Spinal cord (tissue), 9 donors: ENCODE measurements at regions not wholly inside any gene's neighbourhood (a gene's known extent, or its start where the extent isn't known, plus 50 kb on each side); places are given as distances from the start of the nearest gene placed in this dataset.

Source experiments
- DNase-seq, 6 donors: peaks; one replicate each; pipeline versions ENCODE4 v3.0.0 to v3.0.0-alpha.2; 2013 to 2015; ENCODE audit warnings: low spot score in 6 of 6, low read depth in 4 of 6
- H3K27ac ChIP-seq: one replicate; pipeline ENCODE4 v1.5.1; 2013; ENCODE audit warnings: low read depth, low read length, control low read depth
- H3K27me3 ChIP-seq: one replicate; pipeline ENCODE4 v1.6.1; 2013; ENCODE audit warnings: low read length; ENCODE audit not compliant: control insufficient read depth, insufficient read depth
- H3K36me3 ChIP-seq: one replicate; pipeline ENCODE4 v1.6.1; 2013; ENCODE audit warnings: low read length; ENCODE audit not compliant: control insufficient read depth, insufficient read depth
- H3K4me1 ChIP-seq: one replicate; pipeline ENCODE4 v1.6.1; 2013; ENCODE audit warnings: low read length; ENCODE audit not compliant: control insufficient read depth, insufficient read depth
- H3K4me3 ChIP-seq: one replicate; pipeline ENCODE4 v1.5.1; 2013; ENCODE audit warnings: low read depth, low read length, control low read depth
- H3K9me3 ChIP-seq: one replicate; pipeline ENCODE4 v1.6.1; 2013; ENCODE audit warnings: low read length; ENCODE audit not compliant: control insufficient read depth, insufficient read depth
- WGBS: methylation state at CpG from one replicate; pipeline ENCODE4 v1.1.5; 2013; ENCODE audit warnings: missing lambda C conversion rate; ENCODE audit not compliant: insufficient coverage; 5-methylcytosine and 5-hydroxymethylcytosine counted together
- donor health status: healthy.

DNA sequence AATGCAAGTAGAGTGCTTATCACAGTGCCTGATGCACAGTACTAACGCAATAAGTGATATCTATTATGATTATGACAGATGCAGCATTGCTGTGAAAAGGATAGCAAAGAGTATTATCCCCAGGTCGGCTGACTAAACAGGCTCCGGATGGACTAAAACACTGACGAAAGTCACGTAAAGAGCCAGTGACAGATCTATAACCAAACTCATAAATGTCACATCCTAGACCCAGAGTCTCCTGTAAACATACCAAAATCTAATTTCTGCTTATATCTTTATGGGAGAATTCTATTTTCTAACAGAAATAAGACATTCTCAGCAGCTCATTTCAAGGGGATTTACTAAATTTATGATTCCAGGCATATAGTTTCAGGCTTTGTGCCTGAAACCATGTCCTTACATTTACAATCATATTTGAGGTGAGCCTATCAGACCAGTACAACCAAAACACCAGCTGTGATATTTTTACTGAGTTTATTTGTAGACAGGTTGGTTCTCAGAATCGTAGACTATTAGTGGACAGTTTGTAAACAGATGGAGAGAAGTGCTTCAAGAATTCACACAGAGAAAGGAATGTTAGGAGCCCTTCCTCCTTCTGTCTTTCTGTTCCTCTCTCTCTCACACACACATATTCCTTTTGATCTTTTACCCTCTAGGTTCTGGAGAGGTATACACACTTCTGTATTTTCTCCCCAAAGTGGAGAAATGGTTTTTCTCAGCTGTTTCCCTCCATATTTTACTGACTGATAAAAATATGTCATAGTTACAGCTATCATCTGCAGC is 52.4 kb upstream of the WDR26 start:
- H3K27ac ChIP-seq: no peak overlapping the region
- H3K4me1 ChIP-seq: no peaks in the 10 kb centered on the region
- H3K27me3 ChIP-seq: no peaks in the 10 kb centered on the region
- no peak overlapping the region for H3K4me3 ChIP-seq
- 83% methylated on average over 1 of the region's 6 CpGs for WGBS
- H3K9me3 ChIP-seq: peaks cover 1% of the 10 kb centered on the region
- peak in 1 of 6 donors; percentile 10 for DNase-seq
- H3K36me3 ChIP-seq: no peaks in the 10 kb centered on the region

DNA sequence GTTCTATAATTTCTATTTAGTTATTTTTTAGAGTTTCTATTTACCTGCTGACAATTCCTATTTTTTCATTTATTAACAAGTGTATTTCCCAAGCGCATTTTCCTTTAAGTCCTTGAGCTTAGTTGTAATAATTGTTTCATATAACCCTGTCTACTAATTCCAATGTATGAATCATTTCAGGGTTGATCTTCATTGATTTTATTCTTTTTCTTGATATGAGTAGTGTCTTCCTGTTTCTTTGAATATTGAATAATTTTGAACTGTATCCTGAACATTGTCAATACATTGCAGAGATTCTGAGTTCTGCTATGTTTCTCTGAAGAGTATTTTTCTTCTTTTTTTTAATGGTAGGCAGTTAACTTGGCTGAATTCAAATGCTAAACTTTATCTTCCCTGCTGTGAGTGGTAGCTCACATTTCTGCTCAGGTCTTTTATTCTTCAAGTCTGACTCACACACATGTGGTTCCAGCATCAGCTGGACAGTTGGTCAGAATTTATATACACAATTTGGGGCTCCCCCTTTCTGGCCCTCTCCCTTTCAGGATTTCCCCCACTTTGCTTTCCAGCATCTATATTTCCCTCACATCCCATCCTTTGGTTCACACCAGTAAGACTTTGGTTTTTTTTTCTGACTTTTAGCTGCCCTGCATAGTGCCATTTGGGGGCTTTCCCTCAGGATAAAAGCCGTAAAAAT is 54.4 kb upstream of the WDR26 start:
- Histone ChIP-seq H3K36me3 (no peaks in the 10 kb centered on the region), H3K4me1 (no peaks in the 10 kb centered on the region), H3K4me3 (no peak overlapping the region), H3K9me3 (peaks cover 1% of the 10 kb centered on the region), H3K27me3 (no peaks in the 10 kb centered on the region), H3K27ac (no peak overlapping the region)
- 100% methylated on average over 1 of the region's 2 CpGs for WGBS
- DNase-seq: no peak

DNA sequence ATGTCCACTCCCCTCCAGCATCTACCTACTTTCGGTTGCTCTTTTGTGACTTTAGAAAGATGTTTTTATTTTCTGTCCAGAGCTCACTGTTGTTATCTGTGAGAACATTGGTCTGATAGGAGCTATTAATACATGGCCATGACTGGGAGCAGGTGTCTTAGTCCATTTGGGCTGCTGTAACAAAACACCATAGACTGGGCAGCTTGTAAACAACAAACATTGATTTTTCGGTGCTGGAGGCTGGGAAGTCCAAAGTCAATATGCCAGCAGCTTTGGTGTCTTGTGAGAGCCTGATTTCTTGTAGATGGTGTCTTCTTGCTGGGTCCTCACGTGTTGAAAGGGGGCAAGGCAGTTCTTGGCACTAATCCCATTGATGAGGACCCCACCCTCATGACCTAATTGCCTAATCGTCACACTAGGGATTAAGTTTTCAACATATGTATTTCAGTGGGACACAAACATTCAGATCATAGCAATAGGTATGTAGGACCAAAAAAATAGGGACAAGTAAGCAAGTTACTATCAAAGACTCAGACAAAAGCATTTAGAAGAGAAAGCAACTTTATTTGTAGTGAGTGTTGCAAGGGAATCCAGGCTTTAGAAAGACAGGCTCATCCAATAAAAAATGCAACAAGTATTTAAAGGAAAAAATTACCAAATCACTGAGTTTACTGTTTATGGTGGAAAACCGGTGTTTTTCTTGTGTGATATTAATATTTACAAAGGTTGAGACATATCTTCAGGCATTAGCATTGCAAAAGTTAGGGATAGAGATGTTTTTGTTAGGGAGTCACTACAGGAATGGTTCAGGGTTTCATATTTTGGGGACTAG is 55.2 kb upstream of the WDR26 start:
- WGBS: 75% methylated on average over 1 of the region's 5 CpGs
- peaks cover 1% of the 10 kb centered on the region for H3K9me3 ChIP-seq
- no peak overlapping the region for H3K27ac ChIP-seq
- no peaks in the 10 kb centered on the region for H3K36me3 ChIP-seq
- H3K27me3 ChIP-seq: no peaks in the 10 kb centered on the region
- no peaks in the 10 kb centered on the region for H3K4me1 ChIP-seq
- no peak for DNase-seq
- no peak overlapping the region for H3K4me3 ChIP-seq

DNA sequence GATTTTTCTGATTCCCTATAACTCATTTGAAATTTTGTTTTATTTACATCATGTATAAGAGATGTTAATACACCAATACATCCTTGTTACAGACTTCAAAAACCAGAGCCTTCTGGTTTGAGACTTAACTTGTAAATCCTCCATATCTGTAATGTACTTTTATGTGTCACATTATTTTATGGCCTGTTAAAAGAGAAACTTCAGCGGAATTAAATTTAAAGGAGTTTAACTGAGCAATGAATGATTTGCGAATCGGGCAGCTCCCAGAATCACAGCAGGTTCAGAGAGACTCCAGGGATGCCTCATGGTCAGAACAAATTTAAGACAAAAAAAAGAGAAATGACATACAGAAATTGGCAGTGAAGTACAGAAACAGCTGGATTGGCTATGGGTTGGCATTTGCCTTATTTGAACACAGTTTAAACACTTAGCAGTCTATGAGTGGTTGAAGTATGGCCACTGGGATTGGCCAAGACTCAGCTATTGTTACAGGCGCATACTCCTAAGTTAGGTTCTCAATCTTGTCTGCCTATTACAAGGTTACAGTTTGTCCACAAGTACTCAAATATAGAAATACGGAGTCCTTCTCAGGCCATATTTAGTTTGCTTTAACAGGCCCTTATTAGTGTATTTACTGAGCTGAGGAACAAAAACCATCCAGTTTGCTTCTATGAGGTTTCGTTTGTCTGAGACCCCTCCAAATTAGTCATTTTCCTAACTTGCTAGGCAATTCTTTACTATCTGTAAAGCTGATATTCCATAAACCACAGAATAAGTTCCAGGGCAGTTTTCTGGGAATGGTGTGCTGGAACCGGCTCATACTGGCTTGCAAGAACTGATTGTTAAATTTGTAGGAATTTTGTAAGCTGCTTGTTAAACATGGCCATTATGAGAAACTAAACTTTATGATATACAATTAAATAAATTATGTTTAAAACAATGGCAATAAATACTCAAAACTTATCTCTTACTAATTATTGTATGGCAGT is 56.2 kb upstream of the WDR26 start:
- 93% methylated on average over 2 of the region's 7 CpGs for WGBS
- Histone ChIP-seq H3K27ac (no peak overlapping the region), H3K36me3 (no peaks in the 10 kb centered on the region), H3K9me3 (peaks cover 1% of the 10 kb centered on the region), H3K27me3 (no peaks in the 10 kb centered on the region), H3K4me3 (no peak overlapping the region), H3K4me1 (no peaks in the 10 kb centered on the region)
- DNase-seq: no peak

DNA sequence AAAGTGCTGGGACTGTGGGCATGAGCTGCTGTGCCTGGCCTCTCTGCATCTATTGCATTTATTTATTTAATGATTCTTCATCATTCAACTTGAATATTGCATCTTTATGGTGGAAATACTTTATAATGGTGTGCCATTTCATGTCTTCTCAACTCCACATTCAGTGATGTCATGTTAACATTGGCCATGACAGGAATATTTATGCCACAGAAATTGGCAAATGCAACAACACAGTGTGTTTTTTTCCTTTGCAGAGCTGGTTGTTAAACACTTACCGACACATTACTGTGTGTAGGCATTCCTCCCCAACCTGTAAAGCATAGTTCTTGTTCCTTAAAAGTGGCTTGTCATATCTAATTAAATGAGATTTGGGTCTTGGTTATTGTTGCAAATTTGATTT is 57.4 kb upstream of the WDR26 start:
- no peak for DNase-seq
- Histone ChIP-seq H3K36me3 (no peaks in the 10 kb centered on the region), H3K4me3 (no peak overlapping the region), H3K27me3 (no peaks in the 10 kb centered on the region), H3K27ac (no peak overlapping the region), H3K9me3 (peaks cover 1% of the 10 kb centered on the region), H3K4me1 (no peaks in the 10 kb centered on the region)
- WGBS: no CpG with 5 or more reads among the region's 1 CpG

DNA sequence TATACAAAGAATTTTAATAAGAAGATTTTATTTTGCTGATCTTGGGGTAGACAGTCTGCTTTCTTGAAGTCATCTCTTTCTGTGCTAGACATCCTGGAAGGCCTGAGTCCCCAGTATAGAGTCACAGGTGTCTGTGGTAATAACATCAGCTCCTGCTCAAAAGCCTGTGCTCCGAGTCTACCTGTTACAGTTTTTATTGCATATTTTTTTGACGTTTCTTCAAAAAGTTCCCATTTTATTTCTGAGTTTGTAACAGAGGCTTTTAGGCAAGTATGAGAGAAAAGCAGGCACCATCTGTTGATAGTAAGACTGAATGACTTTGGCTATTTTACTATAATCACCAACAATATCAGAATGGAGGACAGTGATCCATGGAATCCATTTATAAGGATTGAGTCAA is 58.0 kb upstream of the WDR26 start:
- no peak for DNase-seq
- Histone ChIP-seq H3K4me1 (no peaks in the 10 kb centered on the region), H3K27me3 (no peaks in the 10 kb centered on the region), H3K27ac (no peak overlapping the region), H3K4me3 (no peak overlapping the region), H3K36me3 (no peaks in the 10 kb centered on the region), H3K9me3 (peaks cover 1% of the 10 kb centered on the region)
- 100% methylated on average over 1 of the region's 2 CpGs for WGBS

DNA sequence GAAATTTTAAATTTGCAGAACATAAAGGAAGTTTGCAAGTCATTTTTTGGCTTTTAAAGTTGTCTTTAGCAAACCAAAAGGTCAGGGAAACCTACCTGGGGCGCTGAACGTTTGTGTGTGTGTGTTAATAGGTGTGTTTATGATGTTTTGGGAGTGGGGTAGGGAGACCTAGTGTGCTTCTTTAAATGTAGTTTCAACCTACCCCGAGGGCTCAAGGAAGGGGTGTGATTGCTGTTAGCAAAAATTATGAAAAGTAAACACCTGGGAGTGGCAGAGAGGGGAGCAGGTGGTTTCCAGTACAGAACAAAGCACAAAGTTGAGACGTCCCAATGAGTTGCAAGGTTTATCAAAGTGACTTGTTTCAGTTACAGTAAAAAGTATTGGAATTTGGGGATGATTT is 58.7 kb upstream of the WDR26 start:
- no peaks in the 10 kb centered on the region for H3K27me3 ChIP-seq
- peaks cover 1% of the 10 kb centered on the region for H3K9me3 ChIP-seq
- no peak overlapping the region for H3K27ac ChIP-seq
- H3K4me1 ChIP-seq: peaks cover 5% of the 10 kb centered on the region
- no peaks in the 10 kb centered on the region for H3K36me3 ChIP-seq
- DNase-seq: no peak
- H3K4me3 ChIP-seq: no peak overlapping the region
- 38% methylated on average over 3 of the region's 4 CpGs for WGBS

DNA sequence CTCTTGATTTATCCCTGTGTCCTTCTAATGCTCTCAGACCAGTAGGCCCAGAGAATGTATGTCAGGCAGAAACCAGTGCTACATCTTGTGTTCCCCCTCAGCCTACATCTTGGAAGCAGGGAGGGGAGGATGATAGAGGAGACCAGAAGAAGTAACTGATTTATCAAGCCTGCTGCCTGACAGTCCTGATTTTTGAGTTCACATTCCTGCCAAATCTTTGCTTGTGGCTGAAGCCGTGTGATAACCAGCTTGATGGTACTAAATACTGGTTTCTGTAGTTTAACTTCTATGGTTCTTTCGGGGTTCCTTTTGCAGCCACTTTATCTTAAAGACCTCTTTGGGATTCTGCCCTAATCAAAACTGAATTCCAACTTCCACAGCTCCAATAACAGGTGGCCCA is 59.7 kb upstream of the WDR26 start:
- WGBS: no CpG with 5 or more reads among the region's 2 CpGs

DNA sequence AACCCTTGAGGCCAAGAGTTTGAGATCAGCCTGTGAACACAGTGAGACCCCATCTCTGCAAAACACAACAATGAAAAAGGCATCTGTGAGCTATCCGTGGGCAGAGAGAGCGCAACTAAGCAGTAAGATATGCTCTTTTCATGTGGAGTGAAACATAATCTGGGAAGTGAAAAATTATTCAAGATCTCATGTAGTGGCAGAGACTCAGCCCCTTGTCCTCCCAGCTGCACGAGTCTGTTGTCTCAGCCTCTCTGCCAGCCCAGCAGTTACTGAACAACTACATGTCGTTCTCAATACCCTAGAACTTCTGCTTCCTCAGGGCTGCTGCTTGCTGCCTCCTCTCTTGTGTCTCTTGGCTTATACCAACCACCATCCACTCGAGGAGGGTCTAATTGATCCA is 61.3 kb upstream of the WDR26 start:
- WGBS: 73% methylated on average over 3 of the region's 5 CpGs
- Histone ChIP-seq H3K9me3 (no peaks in the 10 kb centered on the region), H3K4me1 (peaks cover 11% of the 10 kb centered on the region), H3K27ac (no peak overlapping the region), H3K4me3 (no peak overlapping the region), H3K36me3 (no peaks in the 10 kb centered on the region), H3K27me3 (no peaks in the 10 kb centered on the region)
- DNase-seq: no peak

More for the DNA sequence above, 59.7 kb upstream of the WDR26 start:
- H3K27me3 ChIP-seq: no peaks in the 10 kb centered on the region
- peaks cover 1% of the 10 kb centered on the region for H3K9me3 ChIP-seq
- H3K36me3 ChIP-seq: no peaks in the 10 kb centered on the region
- no peak overlapping the region for H3K4me3 ChIP-seq
- H3K27ac ChIP-seq: no peak overlapping the region
- peaks cover 11% of the 10 kb centered on the region for H3K4me1 ChIP-seq
- peak in 1 of 6 donors; percentile 24 for DNase-seq
